OCI-LY1 (cell line): ENCODE measurements at regions not wholly inside any gene's neighbourhood (a gene's known extent, or its start where the extent isn't known, plus 50 kb on each side); places are given as distances from the start of the nearest gene placed in this dataset.

ENCODE experiments used
- CTCF ChIP-seq: fragments of 200-600 bp; sonication (generic), shearing (Covaris generic); IDR thresholded peaks from 2 replicates; pipeline ENCODE4 v1.5.1; 2017; ENCODE audit warnings: mild to moderate bottlenecking, antibody characterized with exemption, low read length, moderate library complexity, mixed read lengths
- EZH2 ChIP-seq: fragments of 200-600 bp; sonication (generic), shearing (Covaris generic); IDR thresholded peaks from 2 replicates; pipeline ENCODE4 v1.8.0; 2017; ENCODE audit warnings: borderline replicate concordance, mixed run types, mild to moderate bottlenecking, antibody characterized with exemption, low read length, moderate library complexity, mixed read lengths

- no peak for TF ChIP-seq CTCF
- TF ChIP-seq EZH2: no peak
Measured at GRCh38 chr2:187915810-187916209, 361.6 kb upstream of the TFPI start.
